ENCODE measurements at regions not wholly inside any gene's neighbourhood (a gene's known extent, or its start where the extent isn't known, plus 50 kb on each side); places are given as distances from the start of the nearest gene placed in this dataset.
"Not testable (repeated sequence)": the region's sequence is repeated elsewhere in the genome, so short reads cannot be mapped to it uniquely, and the experiment has no call there.

- no TSS peak for BruUV-seq (replicated peaks)
- CTCF ChIA-PET = interaction anchor here (0.8 to 2.0 kb wide), 3 partner anchors 15 to 113 kb away, joined by 3 to 6 read pairs (median 3); no protein-coding TSS in a partner anchor
Observed at GRCh38 chr22:17284466-17284865, 65.2 kb upstream of the ADA2 start.

GRCh38 chr22:17283865-17284264 is 64.6 kb upstream of the ADA2 start:
- H3K27ac ChIP-seq (ENCODE audit: insufficient read depth, low read depth, low read length); BruUV-seq (replicated peaks); H3K27me3 ChIP-seq (ENCODE audit: control insufficient read depth in 2 of 2, insufficient read depth in 2 of 2, low read length in 2 of 2); POLR2A ChIA-PET; H3K36me3 ChIP-seq (ENCODE audit: control insufficient read depth in 2 of 2, extremely low read depth in 1 of 2, insufficient read depth in 2 of 2, low read length in 2 of 2); intact Hi-C loops (cut with micrococcal nuclease); CTCF ChIA-PET; H3K4me2 ChIP-seq (ENCODE audit: insufficient read depth, low read length); dilution Hi-C loops (cut with MboI; ENCODE audit: extremely low pct_ligation_motif_present, low sequenced_read_pairs); H3K9me1 ChIP-seq (replicated peaks; ENCODE audit: control insufficient read depth, extremely low read depth, insufficient read depth, low read length); H2AFZ ChIP-seq (ENCODE audit: low read depth, low read length); H3K4me3 ChIP-seq (replicated peaks in 1 of 3; ENCODE audit: insufficient read depth in 1 of 3, low read depth in 1 of 3, low read length in 3 of 3); H3K4me1 ChIP-seq (ENCODE audit: control insufficient read depth, extremely low read depth, insufficient read depth, low read length); H3K79me2 ChIP-seq (ENCODE audit: control insufficient read depth, insufficient read depth, low read length); H3K9ac ChIP-seq (replicated peaks; ENCODE audit: extremely low read depth, insufficient read depth, low read length); DNase-seq (ENCODE audit: low read depth, low spot score); FAIRE-seq; H3K9me3 ChIP-seq (replicated peaks; ENCODE audit: control insufficient read depth, insufficient read depth, low read length); H4K20me1 ChIP-seq (replicated peaks; ENCODE audit: control insufficient read depth, extremely low read depth, insufficient read depth, low read length): not testable (repeated sequence)

More at GRCh38 chr22:17284466-17284865, 65.2 kb upstream of the ADA2 start:
- H3K4me1 ChIP-seq (ENCODE audit: control insufficient read depth, extremely low read depth, insufficient read depth, low read length) = no peaks in the 10 kb centered on the region
- no peaks in the 10 kb centered on the region for H3K9me3 ChIP-seq (replicated peaks; ENCODE audit: control insufficient read depth, insufficient read depth, low read length)
- H3K79me2 ChIP-seq (ENCODE audit: control insufficient read depth, insufficient read depth, low read length) = no peaks in the 10 kb centered on the region
- H3K27ac ChIP-seq (ENCODE audit: insufficient read depth, low read depth, low read length) = no peak overlapping the region
- H3K4me3 ChIP-seq (replicated peaks in 1 of 3; ENCODE audit: insufficient read depth in 1 of 3, low read depth in 1 of 3, low read length in 3 of 3) = no peak overlapping the region
- DNase-seq (ENCODE audit: low read depth, low spot score) (no peak), FAIRE-seq (no peak)
- POLR2A ChIA-PET = no interaction called here
- intact Hi-C loops (cut with micrococcal nuclease) (no loop called here), dilution Hi-C loops (cut with MboI; ENCODE audit: extremely low pct_ligation_motif_present, low sequenced_read_pairs) (no loop called here)
- no peak overlapping the region for H2AFZ ChIP-seq (ENCODE audit: low read depth, low read length)
- H3K36me3 ChIP-seq (ENCODE audit: control insufficient read depth in 2 of 2, extremely low read depth in 1 of 2, insufficient read depth in 2 of 2, low read length in 2 of 2) = no peaks in the 10 kb centered on the region
- no peaks in the 10 kb centered on the region for H4K20me1 ChIP-seq (replicated peaks; ENCODE audit: control insufficient read depth, extremely low read depth, insufficient read depth, low read length)
- no peaks in the 10 kb centered on the region for H3K9me1 ChIP-seq (replicated peaks; ENCODE audit: control insufficient read depth, extremely low read depth, insufficient read depth, low read length)
- no peak overlapping the region for H3K4me2 ChIP-seq (ENCODE audit: insufficient read depth, low read length)
- H3K27me3 ChIP-seq (ENCODE audit: control insufficient read depth in 2 of 2, insufficient read depth in 2 of 2, low read length in 2 of 2) = no peaks in the 10 kb centered on the region
- TF ChIP-seq MAX (IDR thresholded peaks at IDR 0.05; ENCODE audit: insufficient read depth, insufficient read length) (no peak), FOS (IDR thresholded peaks at IDR 0.05; ENCODE audit: borderline replicate concordance, insufficient read depth, low read length) (no peak), EZH2 (IDR thresholded peaks at IDR 0.05; ENCODE audit: borderline replicate concordance, low read depth, low read length, severe bottlenecking) (no peak), JUN (IDR thresholded peaks at IDR 0.05; ENCODE audit: borderline replicate concordance, insufficient read depth, insufficient read length, low read depth) (no peak), GATA2 (IDR thresholded peaks at IDR 0.05; ENCODE audit: insufficient read depth, insufficient read length, low read depth, low read length) (no peak), CTCF (IDR thresholded peaks at IDR 0.05; ENCODE audit: extremely low read depth in 1 of 2, insufficient read depth in 1 of 2, low read depth in 1 of 2, low read length in 2 of 2) (no peak), POLR2A (IDR thresholded peaks at IDR 0.05; ENCODE audit: low read depth, low read length) (no peak), MYC (IDR thresholded peaks at IDR 0.05; ENCODE audit: low read depth, low read length) (no peak), POLR2AphosphoS5 (IDR thresholded peaks at IDR 0.05; ENCODE audit: insufficient read depth, low read depth, low read length) (no peak)
- H3K9ac ChIP-seq (replicated peaks; ENCODE audit: extremely low read depth, insufficient read depth, low read length) = no peak overlapping the region

All from endothelial cell of umbilical vein (primary cell).